Fibroblast of lung (primary cell): ENCODE measurements at regions not wholly inside any gene's neighbourhood (a gene's known extent, or its start where the extent isn't known, plus 50 kb on each side); places are given as distances from the start of the nearest gene placed in this dataset.
A peak's percentile ranks its signal among the peaks of the same experiment; 100 is the strongest.

Experiments
- DNase-seq, 2 donors: peaks; one replicate each; pipeline versions ENCODE4 v3.0.0 to v3.0.0-alpha.2; 2010; ENCODE audit warnings: low read depth in 2 of 2
- H2AFZ ChIP-seq: 2 replicates; pipeline ENCODE4 v1.5.1; 2012; ENCODE audit warnings: low read length, control low read depth, inconsistent platforms
- H3K27ac ChIP-seq: 2 replicates; pipeline ENCODE4 v1.5.1; 2011; ENCODE audit warnings: low read length, control low read depth; ENCODE audit not compliant: insufficient read depth
- H3K27me3 ChIP-seq: 2 replicates; pipeline ENCODE4 v1.5.1; 2011; ENCODE audit warnings: mild to moderate bottlenecking, low read length; ENCODE audit not compliant: control insufficient read depth, insufficient read depth
- H3K36me3 ChIP-seq: 2 replicates; pipeline ENCODE4 v1.5.1; 2011; ENCODE audit warnings: low read length; ENCODE audit not compliant: control insufficient read depth, insufficient read depth
- H3K4me1 ChIP-seq: 2 replicates; pipeline ENCODE4 v1.5.1; 2011; ENCODE audit warnings: low read length; ENCODE audit not compliant: control insufficient read depth, insufficient read depth; ENCODE audit errors: extremely low read depth
- H3K4me2 ChIP-seq: 2 replicates; pipeline ENCODE4 v1.5.1; 2011; ENCODE audit warnings: low read length, control low read depth; ENCODE audit not compliant: insufficient read depth; ENCODE audit errors: extremely low read depth
- H3K4me3 ChIP-seq, 4 experiments: fragments of 200-600 bp in 1 of 4; sonication (generic) in 1 of 4; replicated peaks in 1 of 4; 2 replicates each; pipeline ENCODE4 v1.5.1; 2011 to 2016; ENCODE audit warnings: low read length in 4 of 4, low read depth in 3 of 4, mild to moderate bottlenecking in 3 of 4, control low read depth in 2 of 4, inconsistent platforms in 1 of 4, mixed read lengths in 1 of 4; ENCODE audit not compliant: insufficient read depth in 1 of 4; ENCODE audit errors: control extremely low read depth in 1 of 4
- H3K79me2 ChIP-seq: 2 replicates; pipeline ENCODE4 v1.5.1; 2012; ENCODE audit warnings: mild to moderate bottlenecking, low read length, inconsistent platforms; ENCODE audit not compliant: control insufficient read depth, insufficient read depth
- H3K9ac ChIP-seq: 2 replicates; pipeline ENCODE4 v1.5.1; 2011; ENCODE audit warnings: mild to moderate bottlenecking, low read length, control low read depth; ENCODE audit not compliant: insufficient read depth
- H3K9me3 ChIP-seq: 2 replicates; pipeline ENCODE4 v1.5.1; 2012; ENCODE audit warnings: low read depth, low read length; ENCODE audit not compliant: control insufficient read depth, insufficient read depth
- H4K20me1 ChIP-seq: 2 replicates; pipeline ENCODE4 v1.5.1; 2011; ENCODE audit warnings: low read length; ENCODE audit not compliant: control insufficient read depth, insufficient read depth; ENCODE audit errors: extremely low read depth
- EZH2 ChIP-seq: IDR thresholded peaks from 2 replicates; pipeline ENCODE4 v1.5.1; 2012; ENCODE audit warnings: low read length, control low read depth, mild to moderate bottlenecking; ENCODE audit errors: missing control alignments
- TF ChIP-seq, protein P1 (sequence below), 2 donors: IDR thresholded peaks in 1 of 2; conservative IDR thresholded peaks in 1 of 2; 1 replicate in 1 of 2; 2 replicates in 1 of 2; pipeline ENCODE4 v1.5.1; 2011 to 2012; ENCODE audit warnings: low read length in 2 of 2, control low read depth in 1 of 2, inconsistent platforms in 1 of 2, low read depth in 1 of 2, mild to moderate bottlenecking in 1 of 2

DNA sequence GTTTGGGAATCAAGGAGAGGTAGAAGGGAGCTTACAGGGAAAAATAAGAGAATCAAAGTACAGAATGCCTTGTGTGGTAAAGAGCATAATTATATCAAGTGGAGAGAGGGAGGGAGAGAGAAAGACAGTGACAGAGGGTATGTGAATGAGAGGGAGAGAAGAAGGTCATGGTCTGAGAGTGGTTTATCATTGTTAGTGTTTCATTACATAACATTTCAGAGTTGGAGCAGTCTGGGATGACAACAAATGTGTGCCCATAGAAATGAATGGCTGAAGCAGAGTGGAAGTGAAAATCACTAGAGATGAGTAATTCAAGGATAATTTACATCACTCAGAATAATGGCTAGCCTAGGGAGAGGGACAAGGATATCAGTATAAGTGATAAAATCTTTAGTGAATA lies 799.2 kb downstream of the TLE1 start:
- Histone ChIP-seq H2AFZ (no peak overlapping the region), H3K4me2 (no peak overlapping the region), H3K27me3 (no peaks in the 10 kb centered on the region), H3K9me3 (no peaks in the 10 kb centered on the region), H3K9ac (no peak overlapping the region), H3K36me3 (no peaks in the 10 kb centered on the region), H3K4me3 (no peak overlapping the region), H4K20me1 (no peaks in the 10 kb centered on the region), H3K4me1 (no peaks in the 10 kb centered on the region), H3K27ac (no peak overlapping the region), H3K79me2 (no peaks in the 10 kb centered on the region)
- TF ChIP-seq, protein P1, sequence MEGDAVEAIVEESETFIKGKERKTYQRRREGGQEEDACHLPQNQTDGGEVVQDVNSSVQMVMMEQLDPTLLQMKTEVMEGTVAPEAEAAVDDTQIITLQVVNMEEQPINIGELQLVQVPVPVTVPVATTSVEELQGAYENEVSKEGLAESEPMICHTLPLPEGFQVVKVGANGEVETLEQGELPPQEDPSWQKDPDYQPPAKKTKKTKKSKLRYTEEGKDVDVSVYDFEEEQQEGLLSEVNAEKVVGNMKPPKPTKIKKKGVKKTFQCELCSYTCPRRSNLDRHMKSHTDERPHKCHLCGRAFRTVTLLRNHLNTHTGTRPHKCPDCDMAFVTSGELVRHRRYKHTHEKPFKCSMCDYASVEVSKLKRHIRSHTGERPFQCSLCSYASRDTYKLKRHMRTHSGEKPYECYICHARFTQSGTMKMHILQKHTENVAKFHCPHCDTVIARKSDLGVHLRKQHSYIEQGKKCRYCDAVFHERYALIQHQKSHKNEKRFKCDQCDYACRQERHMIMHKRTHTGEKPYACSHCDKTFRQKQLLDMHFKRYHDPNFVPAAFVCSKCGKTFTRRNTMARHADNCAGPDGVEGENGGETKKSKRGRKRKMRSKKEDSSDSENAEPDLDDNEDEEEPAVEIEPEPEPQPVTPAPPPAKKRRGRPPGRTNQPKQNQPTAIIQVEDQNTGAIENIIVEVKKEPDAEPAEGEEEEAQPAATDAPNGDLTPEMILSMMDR (conservative IDR thresholded peaks at IDR 0.05 in 1 of 2, IDR thresholded peaks at IDR 0.05 in 1 of 2; ENCODE audit: low read depth in 1 of 2, low read length in 2 of 2): no peak
- TF ChIP-seq EZH2: no peak
- no peak for DNase-seq

DNA sequence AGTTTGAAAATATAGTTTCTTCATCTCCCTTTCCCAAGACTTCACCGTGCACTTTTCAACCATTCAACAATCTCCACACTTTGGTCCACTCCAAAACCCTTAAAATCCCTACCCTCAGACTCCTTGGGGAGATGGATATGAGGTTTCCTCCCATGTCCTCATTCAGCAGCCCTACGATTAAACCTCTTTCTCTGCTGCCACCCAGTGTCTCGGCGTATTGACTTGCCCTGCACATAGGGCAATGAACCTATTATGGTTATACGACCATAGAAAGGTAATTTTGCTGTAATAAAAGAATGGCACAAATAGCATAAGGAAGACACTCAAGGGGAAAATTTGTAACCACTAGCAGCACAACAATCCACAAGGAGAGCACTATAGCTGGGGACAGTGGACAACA lies 803.5 kb downstream of the TLE1 start:
- H3K4me2 ChIP-seq: no peak overlapping the region
- no peaks in the 10 kb centered on the region for H3K27me3 ChIP-seq
- H4K20me1 ChIP-seq: no peaks in the 10 kb centered on the region
- no peak overlapping the region for H2AFZ ChIP-seq
- no peak overlapping the region for H3K27ac ChIP-seq
- DNase-seq: peak in 1 of 2 donors; percentile 22
- no peaks in the 10 kb centered on the region for H3K79me2 ChIP-seq
- TF ChIP-seq, protein P1 (conservative IDR thresholded peaks at IDR 0.05 in 1 of 2, IDR thresholded peaks at IDR 0.05 in 1 of 2; ENCODE audit: low read depth in 1 of 2, low read length in 2 of 2): peak in 1 of 2 donors; percentile 12
- TF ChIP-seq EZH2: no peak
- no peaks in the 10 kb centered on the region for H3K36me3 ChIP-seq
- no peak overlapping the region for H3K4me3 ChIP-seq
- no peaks in the 10 kb centered on the region for H3K9me3 ChIP-seq
- no peak overlapping the region for H3K9ac ChIP-seq
- no peaks in the 10 kb centered on the region for H3K4me1 ChIP-seq

DNA sequence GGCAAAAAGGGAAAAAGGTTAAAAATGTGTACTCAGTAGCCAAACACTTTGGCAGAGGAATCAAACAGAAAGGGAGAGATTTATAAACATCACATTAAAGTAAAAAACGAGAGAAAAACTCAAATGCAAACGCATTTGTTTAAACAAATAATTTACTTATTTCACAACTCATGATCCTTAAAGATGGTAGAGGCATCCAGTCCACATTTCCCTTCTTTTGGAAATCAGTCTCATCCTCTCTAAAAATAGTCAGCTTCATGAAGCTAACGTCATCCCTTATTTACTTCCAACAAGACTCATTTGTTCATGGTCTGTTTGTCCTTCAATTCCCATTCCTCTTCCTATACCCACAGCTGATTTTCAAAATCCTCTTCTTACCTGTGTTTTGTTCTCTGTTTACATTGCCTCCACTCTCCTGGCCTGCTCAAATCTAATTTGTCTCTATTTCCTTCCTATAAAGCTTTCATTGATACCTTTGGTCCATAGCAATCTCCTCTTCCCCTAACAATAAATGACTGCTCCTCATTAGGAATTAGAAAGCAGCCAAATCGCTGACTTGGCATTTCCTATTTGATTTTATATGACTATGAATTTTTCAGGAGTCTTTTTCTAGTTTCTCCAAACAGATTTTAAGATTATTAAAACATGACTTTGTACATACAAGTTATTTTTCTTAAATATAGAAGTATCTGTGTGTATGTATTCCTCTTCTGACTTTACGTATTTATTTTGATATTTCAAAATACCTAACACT lies 805.3 kb downstream of the TLE1 start:
- no peaks in the 10 kb centered on the region for H3K79me2 ChIP-seq
- no peak overlapping the region for H3K9ac ChIP-seq
- no peaks in the 10 kb centered on the region for H3K9me3 ChIP-seq
- no peak overlapping the region for H3K4me2 ChIP-seq
- no peaks in the 10 kb centered on the region for H4K20me1 ChIP-seq
- no peak overlapping the region for H3K4me3 ChIP-seq
- H3K27ac ChIP-seq: no peak overlapping the region
- DNase-seq: no peak
- no peak for TF ChIP-seq EZH2
- no peaks in the 10 kb centered on the region for H3K27me3 ChIP-seq
- H2AFZ ChIP-seq: peak overlapping the region; percentile 16
- no peaks in the 10 kb centered on the region for H3K36me3 ChIP-seq
- H3K4me1 ChIP-seq: no peaks in the 10 kb centered on the region
